Right lobe of liver (tissue), 6 donors: ENCODE measurements at regions not wholly inside any gene's neighbourhood (a gene's known extent, or its start where the extent isn't known, plus 50 kb on each side); places are given as distances from the start of the nearest gene placed in this dataset.
"Not testable (repeated sequence)": the region's sequence is repeated elsewhere in the genome, so short reads cannot be mapped to it uniquely, and the experiment has no call there.

ENCODE experiments used
- ATAC-seq, 4 donors: fragments of 200-7000 bp; cut with Tn5 transposase; one replicate each; pipeline ENCODE4 v1.9.1; 2020; ENCODE audit warnings: mild to moderate bottlenecking in 4 of 4, moderate library complexity in 4 of 4
- DNase-seq, 3 donors: peaks; one replicate each; pipeline ENCODE4 v3.0.0-alpha.2; 2020
- H3K27ac ChIP-seq, 3 donors: fragments of 200-600 bp; one replicate each; pipeline ENCODE4 v1.8.0; 2022
- H3K27me3 ChIP-seq, 2 donors: fragments of 200-600 bp; one replicate each; pipeline ENCODE4 v1.8.0; 2022
- H3K36me3 ChIP-seq, 4 donors: fragments of 200-600 bp; sonication (generic) in 1 of 4; one replicate each; pipeline versions ENCODE4 v1.5.1 to v1.8.0; 2017 to 2022; ENCODE audit warnings: control low read depth in 1 of 4
- H3K4me1 ChIP-seq, 4 donors: fragments of 200-600 bp; sonication (generic) in 1 of 4; one replicate each; pipeline versions ENCODE4 v1.5.1 to v1.8.0; 2017 to 2022; ENCODE audit warnings: control low read depth in 1 of 4
- H3K4me3 ChIP-seq, 3 donors: fragments of 200-600 bp; one replicate each; pipeline ENCODE4 v1.8.0; 2022
- H3K9me3 ChIP-seq, 4 donors: fragments of 200-600 bp; sonication (generic) in 1 of 4; one replicate each; pipeline versions ENCODE4 v1.5.1 to v1.8.0; 2017 to 2022; ENCODE audit warnings: control low read depth in 1 of 4
- CTCF ChIP-seq, 4 donors: fragments of 200-600 bp in 3 of 4; fragments of 450-650 bp in 1 of 4; IDR thresholded peaks; one replicate each; pipeline versions ENCODE4 v1.5.1 to v1.8.0; 2016 to 2022; ENCODE audit warnings: antibody characterized with exemption in 4 of 4, mild to moderate bottlenecking in 2 of 4
- POLR2A ChIP-seq: fragments of 450-650 bp; IDR thresholded peaks from one replicate; pipeline ENCODE4 v1.6.1; 2017; ENCODE audit warnings: antibody characterized with exemption, mild to moderate bottlenecking
- WGBS: methylation state at CpG from one replicate; pipeline ENCODE4 v1.1.6; 2018; ENCODE audit warnings: low coverage, low lambda C conversion rate; ENCODE audit not compliant: insufficient coverage; ENCODE audit errors: missing lambda C conversion rate; 5-methylcytosine and 5-hydroxymethylcytosine counted together
- intact Hi-C, 2 donors: fragments of 100-400 bp; cut with DNase I; formaldehyde crosslinking; loops; one replicate each; pipeline versions ENCODE4 v1.11.2 to v1.14.1; 2022
- donor health status: DM: no; HTN: yes; CAD: no.
- donor health status: DM: no; HTN: no; CAD: no.
- donor health status: DM: no; HTN: no; CAD: no.
- donor health status: DM: no; HTN: yes; CAD: no.
- donor health status: DM: no; HTN: yes; CAD: no.

GRCh38 chr12:42865282-42865681, 275.7 kb upstream of the PRICKLE1 start:
- Histone ChIP-seq H3K36me3 (no peaks in the 10 kb centered on the region), H3K4me3 (no peak overlapping the region), H3K27me3 (no peaks in the 10 kb centered on the region), H3K4me1 (no peaks in the 10 kb centered on the region), H3K27ac (no peak overlapping the region), H3K9me3 (no peaks in the 10 kb centered on the region)
- WGBS = 51% methylated on average over 3 of the region's 3 CpGs
- ATAC-seq (no peak), DNase-seq (no peak)
- TF ChIP-seq CTCF (IDR thresholded peaks at IDR 0.05) = no peak
- no peak for TF ChIP-seq POLR2A
- intact Hi-C loops = no loop called here

- TF ChIP-seq POLR2A = no peak
- TF ChIP-seq CTCF (IDR thresholded peaks at IDR 0.05) = no peak
- no peak overlapping the region for H3K27ac ChIP-seq
- no peaks in the 10 kb centered on the region for H3K9me3 ChIP-seq
- intact Hi-C loops = no loop called here
- 42% methylated on average over 2 of the region's 2 CpGs for WGBS
- H3K27me3 ChIP-seq = no peaks in the 10 kb centered on the region
- no peak overlapping the region for H3K4me3 ChIP-seq
- H3K4me1 ChIP-seq = no peaks in the 10 kb centered on the region
- no peaks in the 10 kb centered on the region for H3K36me3 ChIP-seq
- ATAC-seq (no peak), DNase-seq (no peak)
Observed at GRCh38 chr12:42862055-42862454, 272.5 kb upstream of the PRICKLE1 start.

GRCh38 chr12:42860331-42860730, 270.8 kb upstream of the PRICKLE1 start:
- H3K4me3 ChIP-seq, H3K9me3 ChIP-seq, H3K36me3 ChIP-seq, ATAC-seq, H3K27me3 ChIP-seq, DNase-seq, H3K4me1 ChIP-seq, H3K27ac ChIP-seq, intact Hi-C loops: not testable (repeated sequence)

- Histone ChIP-seq H3K36me3 (no peaks in the 10 kb centered on the region), H3K9me3 (no peaks in the 10 kb centered on the region), H3K4me1 (no peaks in the 10 kb centered on the region), H3K27me3 (no peaks in the 10 kb centered on the region), H3K4me3 (no peak overlapping the region), H3K27ac (no peak overlapping the region)
- 74% methylated on average over 7 of the region's 8 CpGs for WGBS
- ATAC-seq = no peak
- intact Hi-C loops = no loop called here
- TF ChIP-seq CTCF (IDR thresholded peaks at IDR 0.05) (no peak), POLR2A (no peak)
- no peak for DNase-seq
Observed at GRCh38 chr12:42859612-42860011, 270.1 kb upstream of the PRICKLE1 start.

- Histone ChIP-seq H3K27ac (no peak overlapping the region), H3K27me3 (no peaks in the 10 kb centered on the region), H3K4me1 (no peaks in the 10 kb centered on the region), H3K4me3 (no peak overlapping the region), H3K9me3 (no peaks in the 10 kb centered on the region), H3K36me3 (no peaks in the 10 kb centered on the region)
- intact Hi-C loops = no loop called here
- no peak for ATAC-seq
- no peak for DNase-seq
- TF ChIP-seq POLR2A (no peak), CTCF (IDR thresholded peaks at IDR 0.05) (no peak)
Observed at GRCh38 chr12:42857106-42857505, 267.6 kb upstream of the PRICKLE1 start.
